PC-3 (cell line): ENCODE measurements at regions not wholly inside any gene's neighbourhood (a gene's known extent, or its start where the extent isn't known, plus 50 kb on each side); places are given as distances from the start of the nearest gene placed in this dataset.
A peak's percentile ranks its signal among the peaks of the same experiment; 100 is the strongest.

Experiments
- ATAC-seq: fragments of 200-7000 bp; cut with Tn5 transposase; 2 replicates; pipeline ENCODE4 v1.9.1; 2020; ENCODE audit warnings: mild to moderate bottlenecking, moderate library complexity
- BruUV-seq: library from RNA; stranded (reverse); fragments of 400-500 nt; replicated peaks from 2 replicates; lab custom pipeline; 2021; lab: Mats Ljungman, UMichigan
- CTCF ChIA-PET: fragments of 300-600 bp; sonication (Branson Sonifier 250); formaldehyde crosslinking; loops from one replicate; lab custom pipeline; 2022; ENCODE audit warnings: antibody characterized with exemption; lab: Charles Lee
- POLR2A ChIA-PET: fragments of 300-600 bp; sonication (Branson Sonifier 250); formaldehyde crosslinking; loops from one replicate; lab custom pipeline; 2022; ENCODE audit warnings: antibody characterized with exemption; ENCODE audit not compliant: unreplicated experiment; lab: Charles Lee
- DNase-seq: peaks from one replicate; pipeline ENCODE4 v3.0.0-alpha.2; 2015
- H2AFZ ChIP-seq: fragments of 300-600 bp; sonication (generic); 2 replicates; pipeline ENCODE4 v1.6.0; 2016; ENCODE audit warnings: antibody characterized with exemption, low read length
- H3F3A ChIP-seq: fragments of 300-600 bp; sonication (generic); one replicate; pipeline ENCODE4 v1.6.0; 2017; ENCODE audit warnings: antibody characterized with exemption, low read length, control low read depth, mild to moderate bottlenecking; ENCODE audit not compliant: unreplicated experiment
- H3K27ac ChIP-seq: fragments of 300-600 bp; sonication (generic); 2 replicates; pipeline ENCODE4 v1.5.1; 2016; ENCODE audit warnings: mild to moderate bottlenecking, low read length
- H3K27me3 ChIP-seq: fragments of 300-600 bp; sonication (generic); 2 replicates; pipeline ENCODE4 v1.6.1; 2016; ENCODE audit warnings: low read length, mixed read lengths
- H3K36me3 ChIP-seq: fragments of 300-600 bp; sonication (generic); 2 replicates; pipeline ENCODE4 v1.6.1; 2016; ENCODE audit warnings: low read depth, mixed run types, low read length, mixed read lengths
- H3K4me1 ChIP-seq: fragments of 300-600 bp; sonication (generic); 2 replicates; pipeline ENCODE4 v1.5.1; 2016; ENCODE audit warnings: low read length; ENCODE audit not compliant: insufficient read depth
- H3K4me2 ChIP-seq: fragments of 300-600 bp; sonication (generic); 2 replicates; pipeline ENCODE4 v1.6.0; 2016; ENCODE audit warnings: low read length
- H3K4me3 ChIP-seq: fragments of 300-600 bp; sonication (generic); 2 replicates; pipeline ENCODE4 v1.5.1; 2016; ENCODE audit warnings: mild to moderate bottlenecking, low read length, mixed read lengths
- H3K79me2 ChIP-seq: fragments of 300-600 bp; sonication (generic); 2 replicates; pipeline ENCODE4 v1.6.1; 2017; ENCODE audit warnings: low read length, mixed read lengths
- H3K9ac ChIP-seq: fragments of 300-600 bp; sonication (generic); 2 replicates; pipeline ENCODE4 v1.6.0; 2016; ENCODE audit warnings: mild to moderate bottlenecking, low read length
- H3K9me2 ChIP-seq: fragments of 300-600 bp; sonication (generic); replicated peaks from 2 replicates; pipeline ENCODE4 v1.6.1; 2016; ENCODE audit warnings: mixed run types, low read length, mixed read lengths
- H3K9me3 ChIP-seq: fragments of 300-600 bp; sonication (generic); 2 replicates; pipeline ENCODE4 v1.6.1; 2016; ENCODE audit warnings: low read length, mixed read lengths
- H4K20me1 ChIP-seq: fragments of 300-600 bp; sonication (generic); 2 replicates; pipeline ENCODE4 v1.6.1; 2016; ENCODE audit warnings: low read length, mixed read lengths
- EZH2 ChIP-seq: fragments of 300-600 bp; sonication (generic); IDR thresholded peaks from one replicate; pipeline ENCODE4 v1.6.1; 2017; ENCODE audit warnings: antibody characterized with exemption, mild to moderate bottlenecking, low read length; ENCODE audit not compliant: unreplicated experiment
- EZH2phosphoT487 ChIP-seq: fragments of 300-600 bp; sonication (generic); IDR thresholded peaks from 2 replicates; pipeline ENCODE4 v1.6.1; 2018; ENCODE audit warnings: mild to moderate bottlenecking, antibody characterized with exemption, low read length, borderline replicate concordance
- intact Hi-C: fragments of 100-400 bp; cut with micrococcal nuclease; formaldehyde crosslinking; loops from 2 replicates; pipeline ENCODE4 v1.9.0; 2023
- TF ChIP-seq, protein P1 (sequence below): fragments of 300-600 bp; sonication (generic); conservative IDR thresholded peaks from 2 replicates; pipeline ENCODE4 v1.5.1; 2017; ENCODE audit warnings: antibody characterized with exemption, low read depth, mild to moderate bottlenecking, low read length

DNA sequence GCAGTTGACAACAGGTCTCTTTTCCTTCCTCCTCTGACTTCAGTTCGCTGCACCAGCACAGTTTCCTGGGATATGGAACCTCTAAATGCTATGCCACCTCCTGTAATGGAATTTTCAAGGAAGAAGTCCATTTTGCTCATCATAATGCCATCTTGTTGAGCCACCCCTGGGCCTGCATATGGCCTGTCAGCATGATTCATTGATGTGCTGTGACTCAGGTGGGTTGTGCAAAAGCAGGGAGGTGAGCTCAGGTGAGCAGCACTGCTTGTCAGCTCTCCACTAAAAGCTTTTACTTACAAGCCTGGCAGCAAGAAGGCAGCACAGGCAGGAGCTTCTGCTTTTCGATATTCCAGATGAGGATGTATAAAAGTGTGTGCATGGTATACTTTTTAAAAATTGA, 247.1 kb upstream of the LMCD1 start:
- CTCF ChIA-PET = no interaction called here
- Histone ChIP-seq H3K36me3 (no peaks in the 10 kb centered on the region), H2AFZ (no peak overlapping the region), H3K9ac (no peak overlapping the region), H3K9me3 (no peaks in the 10 kb centered on the region), H4K20me1 (no peaks in the 10 kb centered on the region), H3K79me2 (no peaks in the 10 kb centered on the region), H3K4me1 (no peaks in the 10 kb centered on the region), H3K27me3 (0 out of 2 replicates have a peak, but pooled peaks cover under 1% of the 10 kb centered on the region), H3K4me3 (no peak overlapping the region), H3K27ac (no peak overlapping the region), H3F3A (no peaks in the 10 kb centered on the region), H3K4me2 (no peak overlapping the region), H3K9me2 (no peaks in the 10 kb centered on the region)
- intact Hi-C loops = no loop called here
- DNase-seq (peak; percentile 56), ATAC-seq (no peak)
- no TSS peak for BruUV-seq
- no peak for TF ChIP-seq EZH2phosphoT487
- TF ChIP-seq, protein P1, sequence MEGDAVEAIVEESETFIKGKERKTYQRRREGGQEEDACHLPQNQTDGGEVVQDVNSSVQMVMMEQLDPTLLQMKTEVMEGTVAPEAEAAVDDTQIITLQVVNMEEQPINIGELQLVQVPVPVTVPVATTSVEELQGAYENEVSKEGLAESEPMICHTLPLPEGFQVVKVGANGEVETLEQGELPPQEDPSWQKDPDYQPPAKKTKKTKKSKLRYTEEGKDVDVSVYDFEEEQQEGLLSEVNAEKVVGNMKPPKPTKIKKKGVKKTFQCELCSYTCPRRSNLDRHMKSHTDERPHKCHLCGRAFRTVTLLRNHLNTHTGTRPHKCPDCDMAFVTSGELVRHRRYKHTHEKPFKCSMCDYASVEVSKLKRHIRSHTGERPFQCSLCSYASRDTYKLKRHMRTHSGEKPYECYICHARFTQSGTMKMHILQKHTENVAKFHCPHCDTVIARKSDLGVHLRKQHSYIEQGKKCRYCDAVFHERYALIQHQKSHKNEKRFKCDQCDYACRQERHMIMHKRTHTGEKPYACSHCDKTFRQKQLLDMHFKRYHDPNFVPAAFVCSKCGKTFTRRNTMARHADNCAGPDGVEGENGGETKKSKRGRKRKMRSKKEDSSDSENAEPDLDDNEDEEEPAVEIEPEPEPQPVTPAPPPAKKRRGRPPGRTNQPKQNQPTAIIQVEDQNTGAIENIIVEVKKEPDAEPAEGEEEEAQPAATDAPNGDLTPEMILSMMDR = no peak
- no peak for TF ChIP-seq EZH2
- POLR2A ChIA-PET = no interaction called here

DNA sequence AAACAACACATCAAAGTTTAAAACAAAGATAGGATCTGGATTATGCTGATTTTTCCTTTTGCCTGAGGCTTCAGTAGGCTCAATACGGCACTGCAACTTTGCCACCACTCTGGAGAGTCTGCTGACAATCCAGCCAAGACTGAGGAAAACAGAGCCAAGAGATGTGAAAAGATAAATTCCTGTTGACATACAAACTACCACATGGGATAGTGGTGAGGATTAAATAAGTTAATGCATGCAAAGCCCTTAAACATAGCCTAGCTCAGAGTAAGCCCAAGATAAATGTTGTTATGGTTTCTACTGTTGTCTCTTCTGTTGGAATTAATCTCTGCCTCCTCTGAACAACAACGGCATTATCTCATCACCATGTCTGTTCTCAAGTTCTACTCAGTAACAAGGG, 245.9 kb upstream of the LMCD1 start:
- no peaks in the 10 kb centered on the region for H3F3A ChIP-seq
- H3K4me3 ChIP-seq = no peak overlapping the region
- no peaks in the 10 kb centered on the region for H3K9me3 ChIP-seq
- no peak overlapping the region for H3K4me2 ChIP-seq
- TF ChIP-seq, protein P1 = no peak
- TF ChIP-seq EZH2 (no peak), EZH2phosphoT487 (no peak)
- no peaks in the 10 kb centered on the region for H3K79me2 ChIP-seq
- intact Hi-C loops = no loop called here
- H3K9ac ChIP-seq = no peak overlapping the region
- 0 out of 2 replicates have a peak, but pooled peaks cover 5% of the 10 kb centered on the region for H3K27me3 ChIP-seq
- no peaks in the 10 kb centered on the region for H4K20me1 ChIP-seq
- ATAC-seq = no peak
- ChIA-PET CTCF (no interaction called here), POLR2A (no interaction called here)
- BruUV-seq = no TSS peak
- no peaks in the 10 kb centered on the region for H3K9me2 ChIP-seq
- no peak for DNase-seq
- H3K27ac ChIP-seq = no peak overlapping the region
- H3K36me3 ChIP-seq = no peaks in the 10 kb centered on the region
- no peak overlapping the region for H2AFZ ChIP-seq
- no peaks in the 10 kb centered on the region for H3K4me1 ChIP-seq

DNA sequence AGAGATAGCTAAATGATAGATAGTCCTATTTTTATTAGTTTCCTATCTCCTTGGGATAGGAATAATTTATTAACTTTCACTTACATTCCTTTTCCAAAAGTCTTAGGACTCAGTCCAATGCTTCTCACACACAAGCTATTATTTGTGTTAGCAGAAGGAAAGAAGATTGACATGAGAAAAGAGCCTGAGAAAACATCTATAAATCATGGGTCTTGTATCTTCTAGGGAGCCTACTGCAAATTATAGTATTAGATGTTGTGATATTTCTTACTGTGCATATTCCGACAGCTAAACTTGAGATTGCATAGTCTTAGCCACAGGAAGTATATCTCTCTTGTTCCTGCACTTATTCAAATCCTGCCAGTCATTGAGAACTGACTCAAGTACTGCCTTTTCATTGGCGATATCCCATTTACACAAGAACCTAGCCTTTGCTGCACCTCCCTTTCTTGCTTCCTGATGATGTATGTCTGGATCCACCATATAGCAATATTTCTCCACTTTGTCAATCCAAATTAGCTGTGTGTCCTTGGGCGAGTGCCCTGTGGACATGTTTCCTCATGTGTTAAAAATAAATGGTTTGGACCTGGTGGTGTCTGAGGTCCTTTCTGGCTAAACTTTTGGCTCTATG, 245.1 kb upstream of the LMCD1 start:
- Histone ChIP-seq H3K9ac (no peak overlapping the region), H3K27me3 (0 out of 2 replicates have a peak, but pooled peaks cover 5% of the 10 kb centered on the region), H3K79me2 (no peaks in the 10 kb centered on the region), H3F3A (no peaks in the 10 kb centered on the region), H4K20me1 (no peaks in the 10 kb centered on the region), H2AFZ (no peak overlapping the region), H3K4me2 (no peak overlapping the region), H3K36me3 (no peaks in the 10 kb centered on the region), H3K9me2 (no peaks in the 10 kb centered on the region), H3K4me1 (no peaks in the 10 kb centered on the region), H3K4me3 (no peak overlapping the region), H3K27ac (no peak overlapping the region), H3K9me3 (no peaks in the 10 kb centered on the region)
- no peak for TF ChIP-seq EZH2
- TF ChIP-seq, protein P1 = no peak
- TF ChIP-seq EZH2phosphoT487 = no peak
- intact Hi-C loops = no loop called here
- BruUV-seq = no TSS peak
- POLR2A ChIA-PET = interaction anchor here (0.6 kb wide), 1 partner anchor 16 kb away, joined by 5 read pairs; no protein-coding TSS in a partner anchor
- no peak for DNase-seq
- no peak for ATAC-seq
- CTCF ChIA-PET = no interaction called here
